K562 (cell line): ENCODE measurements at regions not wholly inside any gene's neighbourhood (a gene's known extent, or its start where the extent isn't known, plus 50 kb on each side); places are given as distances from the start of the nearest gene placed in this dataset.

ENCODE experiments used
- ATAC-seq: fragments of 200-7000 bp; cut with Tn5 transposase; 3 replicates; pipeline ENCODE4 v1.9.1; 2020; ENCODE audit warnings: moderate library complexity
- BruUV-seq: library from RNA; stranded (reverse); fragments of 400-500 nt; replicated peaks from 2 replicates; lab custom pipeline; 2021; lab: Mats Ljungman, UMichigan
- CTCF ChIA-PET: fragments of 300-600 bp; formaldehyde crosslinking; extraction: SDS; loops from one replicate; lab custom pipeline; 2021; ENCODE audit warnings: low intra/inter-chr PET ratio; lab: Yijun Ruan, JAX
- POLR2A ChIA-PET: fragments of 300-600, 350-650 bp; sonication (Branson Sonifier 250); formaldehyde crosslinking; extraction: SDS; loops from one replicate; lab custom pipeline; 2021; ENCODE audit warnings: antibody characterized with exemption, inconsistent platforms; lab: Yijun Ruan, JAX
- DNase-seq, 4 experiments: peaks; one replicate each; pipeline versions ENCODE4 v3.0.0 to v3.0.0-alpha.2; 2011 to 2018; ENCODE audit warnings: low spot score in 3 of 4, mixed read lengths in 3 of 4; ENCODE audit errors: extremely low read depth in 1 of 4
- FAIRE-seq: peaks from 2 replicates; lab custom pipeline; 2011; peaks lifted over from hg19 to GRCh38; lab: Jason Lieb, UNC
- H2AFZ ChIP-seq: 2 replicates; pipeline ENCODE4 v1.6.0; 2011; ENCODE audit warnings: low read depth, low read length, control low read depth, inconsistent platforms
- H3K27ac ChIP-seq: fragments of 200-600 bp; 3 replicates; pipeline ENCODE4 v1.8.0; 2011; ENCODE audit warnings: low read depth, mild to moderate bottlenecking, control low read depth, inconsistent platforms, low read length, moderate library complexity, mixed read lengths; ENCODE audit errors: extremely low read depth
- H3K27me3 ChIP-seq, 2 experiments: fragments of 300-600 bp in 1 of 2; 2 replicates in 1 of 2; 3 replicates in 1 of 2; pipeline versions ENCODE4 v1.6.0 to v1.8.0; 2011; ENCODE audit warnings: inconsistent platforms in 2 of 2, low read length in 2 of 2, mild to moderate bottlenecking in 1 of 2, mixed read lengths in 1 of 2, moderate library complexity in 1 of 2; ENCODE audit not compliant: control insufficient read depth in 2 of 2, insufficient read depth in 2 of 2
- H3K36me3 ChIP-seq: fragments of 300-600 bp; 3 replicates; pipeline ENCODE4 v1.8.0; 2011; ENCODE audit warnings: mild to moderate bottlenecking, low read length, inconsistent platforms; ENCODE audit not compliant: control insufficient read depth, insufficient read depth
- H3K4me1 ChIP-seq, 2 experiments: fragments of 200-600 bp in 1 of 2; replicated peaks in 1 of 2; 2 replicates in 1 of 2; 3 replicates in 1 of 2; pipeline versions ENCODE4 v1.5.1 to v1.8.0; 2011; ENCODE audit warnings: inconsistent platforms in 2 of 2, low read length in 2 of 2, mild to moderate bottlenecking in 1 of 2, mixed read lengths in 1 of 2, moderate library complexity in 1 of 2; ENCODE audit not compliant: control insufficient read depth in 2 of 2, insufficient read depth in 2 of 2
- H3K4me2 ChIP-seq: 2 replicates; pipeline ENCODE4 v1.6.1; 2011; ENCODE audit warnings: low read length, control low read depth, inconsistent platforms, mixed read lengths; ENCODE audit not compliant: insufficient read depth
- H3K4me3 ChIP-seq: fragments of 200-600 bp; sonication (generic), shearing (Covaris generic); 2 replicates; pipeline ENCODE4 v1.5.1; 2016; ENCODE audit warnings: control low read depth, inconsistent platforms
- H3K79me2 ChIP-seq: fragments of 200-600 bp; 3 replicates; pipeline ENCODE4 v1.8.0; 2011; ENCODE audit warnings: low read length, inconsistent platforms; ENCODE audit not compliant: control insufficient read depth, insufficient read depth
- H3K9ac ChIP-seq, 2 experiments: 2 replicates each; pipeline versions ENCODE4 v1.6.0 to v1.6.1; 2011; ENCODE audit warnings: low read depth in 2 of 2, low read length in 2 of 2, control low read depth in 1 of 2, inconsistent platforms in 1 of 2, mild to moderate bottlenecking in 1 of 2, mixed read lengths in 1 of 2; ENCODE audit not compliant: insufficient read depth in 1 of 2
- H3K9me1 ChIP-seq: one replicate; pipeline ENCODE4 v1.6.0; 2011; ENCODE audit warnings: inconsistent platforms, mild to moderate bottlenecking, low read length, moderate library complexity; ENCODE audit not compliant: control insufficient read depth, insufficient read depth
- H3K9me3 ChIP-seq: replicated peaks from 2 replicates; pipeline ENCODE4 v1.5.1; 2011; ENCODE audit warnings: low read depth, low read length, inconsistent platforms; ENCODE audit not compliant: control insufficient read depth, insufficient read depth
- H4K20me1 ChIP-seq: replicated peaks from 2 replicates; pipeline ENCODE4 v1.6.1; 2011; ENCODE audit warnings: low read length, inconsistent platforms, mixed read lengths; ENCODE audit not compliant: control insufficient read depth, insufficient read depth
- JUND ChIP-seq, 2 experiments: IDR thresholded peaks; 2 replicates in 1 of 2; 3 replicates in 1 of 2; pipeline ENCODE4 v1.6.1; 2011; ENCODE audit warnings: borderline replicate concordance in 2 of 2, low read depth in 2 of 2, low read length in 2 of 2, improper control_type of control experiment in 1 of 2, missing biosample characterization in 1 of 2, missing genetic modification characterization in 1 of 2, missing genetic modification reagents in 1 of 2
- NFYB ChIP-seq: IDR thresholded peaks from 2 replicates; pipeline ENCODE4 v1.6.1; 2011; ENCODE audit warnings: mild to moderate bottlenecking, moderate library complexity; ENCODE audit not compliant: insufficient read length; ENCODE audit errors: extremely low read depth
- NR2C2 ChIP-seq, 2 experiments: fragments of 200-800 bp in 1 of 2; sonication (Bioruptor generic) in 1 of 2; sonication (generic) in 1 of 2; formaldehyde crosslinking in 1 of 2; IDR thresholded peaks; 2 replicates each; pipeline versions ENCODE4 v1.6.1 to v1.8.0; 2016 to 2022; ENCODE audit warnings: mild to moderate bottlenecking in 1 of 2, missing compliant biosample characterization in 1 of 2, missing genetic modification characterization in 1 of 2, missing genetic modification reagents in 1 of 2
- WGBS: fragments of 100-300 bp; shearing (Covaris generic); methylation state at CpG from one replicate; pipeline ENCODE4 v1.1.6; 2016; ENCODE audit warnings: low coverage, mixed read lengths; ENCODE audit not compliant: insufficient coverage; ENCODE audit errors: missing lambda C conversion rate; 5-methylcytosine and 5-hydroxymethylcytosine counted together
- in situ Hi-C: fragments of 300-500 bp; cut with MboI; formaldehyde crosslinking; loops from 4 replicates; pipeline ENCODE4 v1.15.0; 2018; ENCODE audit warnings: inconsistent platforms, mixed read lengths
- intact Hi-C: fragments of 100-400 bp; cut with micrococcal nuclease; formaldehyde crosslinking; loops from 2 replicates; pipeline ENCODE4 v1.14.2; 2022
- TF ChIP-seq, protein P1 (sequence below), 2 experiments: fragments of 450-650 bp in 1 of 2; sonication (generic) in 1 of 2; formaldehyde crosslinking in 1 of 2; IDR thresholded peaks in 1 of 2; conservative IDR thresholded peaks in 1 of 2; 2 replicates each; pipeline versions ENCODE4 v1.6.1 to v1.8.1; 2016 to 2023; ENCODE audit warnings: mild to moderate bottlenecking in 2 of 2, moderate library complexity in 2 of 2, inconsistent platforms in 1 of 2, missing genetic modification reagents in 1 of 2

DNA sequence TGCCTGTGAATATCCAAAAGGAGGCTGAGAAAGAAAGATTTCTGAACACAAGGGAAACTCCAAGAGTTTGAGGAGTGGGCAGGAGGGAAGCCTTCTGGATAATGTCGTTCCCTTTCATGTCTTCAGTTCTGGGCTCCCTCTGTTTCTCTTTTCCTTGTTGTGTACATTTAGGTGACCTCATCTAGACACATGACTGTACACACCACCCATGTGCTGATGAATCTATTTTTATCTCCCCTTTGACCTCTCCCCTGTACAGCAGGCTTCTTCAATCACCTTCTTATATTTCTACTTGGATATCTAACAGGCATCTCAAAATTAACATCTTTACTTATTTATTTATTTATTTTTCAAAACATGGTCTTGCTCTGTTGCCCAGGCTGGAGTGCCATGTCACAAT, 363.1 kb downstream of the GATA3 start:
- H3K79me2 ChIP-seq: no peaks in the 10 kb centered on the region
- FAIRE-seq (no peak), DNase-seq (no peak), ATAC-seq (no peak)
- H3K4me2 ChIP-seq: no peak overlapping the region
- in situ Hi-C loops (no loop called here), intact Hi-C loops (loop anchor here (10.0 kb wide), 1 partner anchor 57 kb away; no protein-coding TSS in a partner anchor)
- TF ChIP-seq, protein P1, sequence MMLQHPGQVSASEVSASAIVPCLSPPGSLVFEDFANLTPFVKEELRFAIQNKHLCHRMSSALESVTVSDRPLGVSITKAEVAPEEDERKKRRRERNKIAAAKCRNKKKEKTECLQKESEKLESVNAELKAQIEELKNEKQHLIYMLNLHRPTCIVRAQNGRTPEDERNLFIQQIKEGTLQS (IDR thresholded peaks at IDR 0.05): peak; percentile 23; the same call in 1 of the 2 replicates
- TF ChIP-seq, protein P1 (CRISPR knock-in tag; conservative IDR thresholded peaks at IDR 0.05): no peak
- TF ChIP-seq NFYB (no peak), NR2C2 (CRISPR knock-in tag; IDR thresholded peaks at IDR 0.05) (no peak), NR2C2 (tag; IDR thresholded peaks at IDR 0.05) (peak; percentile 78), JUND (IDR thresholded peaks at IDR 0.05; ENCODE audit: borderline replicate concordance, low read depth, low read length) (peak; percentile 14; the same call in 1 of the 2 replicates), JUND (tag; IDR thresholded peaks at IDR 0.05; ENCODE audit: borderline replicate concordance, low read depth, low read length) (no peak; the same call in 2 of the 3 replicates)
- H3K4me1 ChIP-seq: no peaks in the 10 kb centered on the region
- no peak overlapping the region for H3K9ac ChIP-seq
- no TSS peak for BruUV-seq
- POLR2A ChIA-PET: no interaction called here
- WGBS: 0% methylated on average over 1 of the region's 1 CpG
- H3K9me3 ChIP-seq: no peaks in the 10 kb centered on the region
- no peak overlapping the region for H3K4me3 ChIP-seq
- CTCF ChIA-PET: no interaction called here
- no peak overlapping the region for H3K27ac ChIP-seq
- H4K20me1 ChIP-seq: no peaks in the 10 kb centered on the region
- no peaks in the 10 kb centered on the region for H3K27me3 ChIP-seq
- no peaks in the 10 kb centered on the region for H3K36me3 ChIP-seq
- H3K9me1 ChIP-seq: no peaks in the 10 kb centered on the region
- H2AFZ ChIP-seq: no peak overlapping the region
